Upper lobe of right lung (tissue), 1 donor: ENCODE measurements at regions not wholly inside any gene's neighbourhood (a gene's known extent, or its start where the extent isn't known, plus 50 kb on each side); places are given as distances from the start of the nearest gene placed in this dataset.

ENCODE experiments used
- ATAC-seq: fragments of 200-7000 bp; cut with Tn5 transposase; one replicate; pipeline ENCODE4 v1.9.1; 2020; ENCODE audit warnings: mild to moderate bottlenecking, moderate library complexity
- DNase-seq: peaks from one replicate; pipeline ENCODE4 v3.0.0-alpha.2; 2020
- H3K27ac ChIP-seq: fragments of 200-600 bp; one replicate; pipeline ENCODE4 v1.8.0; 2022
- H3K27me3 ChIP-seq: fragments of 200-600 bp; one replicate; pipeline ENCODE4 v1.8.0; 2022; ENCODE audit warnings: mild to moderate bottlenecking
- H3K36me3 ChIP-seq: fragments of 200-600 bp; one replicate; pipeline ENCODE4 v1.8.0; 2022
- H3K4me1 ChIP-seq: fragments of 200-600 bp; one replicate; pipeline ENCODE4 v1.8.0; 2022
- H3K4me3 ChIP-seq: fragments of 200-600 bp; one replicate; pipeline ENCODE4 v1.8.0; 2022; ENCODE audit warnings: mild to moderate bottlenecking
- H3K9me3 ChIP-seq: fragments of 200-600 bp; one replicate; pipeline ENCODE4 v1.8.0; 2022
- CTCF ChIP-seq: fragments of 200-600 bp; IDR thresholded peaks from one replicate; pipeline ENCODE4 v1.8.0; 2022; ENCODE audit warnings: antibody characterized with exemption
- intact Hi-C: fragments of 100-400 bp; cut with DNase I; formaldehyde crosslinking; loops from one replicate; pipeline ENCODE4 v1.11.0; 2022
- donor health status: DM: no; HTN: yes; CAD: no; lungs with severe emphysema.

GRCh38 chr2:103527278-103527677 is 765.4 kb downstream of the TMEM182 start:
- Histone ChIP-seq H3K4me1 (no peaks in the 10 kb centered on the region), H3K4me3 (no peak overlapping the region), H3K27me3 (no peaks in the 10 kb centered on the region), H3K36me3 (no peaks in the 10 kb centered on the region), H3K9me3 (peaks cover 4% of the 10 kb centered on the region), H3K27ac (no peak overlapping the region)
- DNase-seq (no peak), ATAC-seq (no peak)
- TF ChIP-seq CTCF: no peak
- intact Hi-C loops: no loop called here

GRCh38 chr2:103529798-103530502 is 768.1 kb downstream of the TMEM182 start:
- Histone ChIP-seq H3K4me1 (no peaks in the 10 kb centered on the region), H3K27ac (no peak overlapping the region), H3K4me3 (no peak overlapping the region), H3K36me3 (no peaks in the 10 kb centered on the region), H3K27me3 (no peaks in the 10 kb centered on the region), H3K9me3 (no peaks in the 10 kb centered on the region)
- intact Hi-C loops: no loop called here
- TF ChIP-seq CTCF: no peak
- no peak for ATAC-seq
- no peak for DNase-seq

GRCh38 chr2:103552775-103553174 is 790.9 kb downstream of the TMEM182 start:
- no peaks in the 10 kb centered on the region for H3K36me3 ChIP-seq
- no peak overlapping the region for H3K27ac ChIP-seq
- TF ChIP-seq CTCF: no peak

GRCh38 chr2:103594823-103595222 is 833.0 kb downstream of the TMEM182 start:
- no peak for TF ChIP-seq CTCF
- H3K4me1 ChIP-seq: no peaks in the 10 kb centered on the region
- no peak overlapping the region for H3K27ac ChIP-seq
- DNase-seq (no peak), ATAC-seq (no peak)
- H3K9me3 ChIP-seq: peaks cover 5% of the 10 kb centered on the region
- H3K36me3 ChIP-seq: no peaks in the 10 kb centered on the region
- intact Hi-C loops: no loop called here
- H3K27me3 ChIP-seq: no peaks in the 10 kb centered on the region
- no peak overlapping the region for H3K4me3 ChIP-seq

More at GRCh38 chr2:103552775-103553174, 790.9 kb downstream of the TMEM182 start:
- no peak overlapping the region for H3K4me3 ChIP-seq
- no peak for DNase-seq
- intact Hi-C loops: no loop called here
- no peak for ATAC-seq
- no peaks in the 10 kb centered on the region for H3K4me1 ChIP-seq
- H3K27me3 ChIP-seq: no peaks in the 10 kb centered on the region
- no peaks in the 10 kb centered on the region for H3K9me3 ChIP-seq

GRCh38 chr2:103605071-103605780 is 843.4 kb downstream of the TMEM182 start:
- no peak for ATAC-seq
- no peak overlapping the region for H3K27ac ChIP-seq
- no peaks in the 10 kb centered on the region for H3K36me3 ChIP-seq
- H3K27me3 ChIP-seq: no peaks in the 10 kb centered on the region
- no peak for TF ChIP-seq CTCF
- DNase-seq: no peak
- no peaks in the 10 kb centered on the region for H3K9me3 ChIP-seq
- no peaks in the 10 kb centered on the region for H3K4me1 ChIP-seq
- no peak overlapping the region for H3K4me3 ChIP-seq
- intact Hi-C loops: no loop called here
